BJ (cell line): ENCODE measurements at regions not wholly inside any gene's neighbourhood (a gene's known extent, or its start where the extent isn't known, plus 50 kb on each side); places are given as distances from the start of the nearest gene placed in this dataset.

Experiments
- CTCF ChIA-PET: fragments of 350-600 bp; formaldehyde crosslinking; extraction: SDS; loops from one replicate; lab custom pipeline; 2021; ENCODE audit warnings: antibody characterized with exemption, inconsistent platforms; lab: Yijun Ruan, JAX
- POLR2A ChIA-PET: fragments of 300-600 bp; sonication (Branson Sonifier 250); formaldehyde crosslinking; extraction: SDS; loops from one replicate; lab custom pipeline; 2021; ENCODE audit warnings: antibody characterized with exemption; lab: Charles Lee
- DNase-seq: peaks from one replicate; pipeline ENCODE4 v3.0.0-alpha.2; 2011; ENCODE audit warnings: low read depth
- H3K27me3 ChIP-seq: 2 replicates; pipeline ENCODE4 v1.6.0; 2011; ENCODE audit warnings: low read length; ENCODE audit not compliant: control insufficient read depth, insufficient read depth
- H3K36me3 ChIP-seq: 2 replicates; pipeline ENCODE4 v1.5.1; 2011; ENCODE audit warnings: low read length; ENCODE audit not compliant: control insufficient read depth, insufficient read depth
- H3K4me3 ChIP-seq: 2 replicates; pipeline ENCODE4 v1.5.1; 2011; ENCODE audit warnings: low read depth, mild to moderate bottlenecking, control low read depth, low read length
- TF ChIP-seq, protein P1 (sequence below): IDR thresholded peaks from 2 replicates; pipeline ENCODE4 v1.5.1; 2011; ENCODE audit warnings: low read depth, mild to moderate bottlenecking, control low read depth, inconsistent platforms, low read length, moderate library complexity; ENCODE audit not compliant: insufficient read depth

DNA sequence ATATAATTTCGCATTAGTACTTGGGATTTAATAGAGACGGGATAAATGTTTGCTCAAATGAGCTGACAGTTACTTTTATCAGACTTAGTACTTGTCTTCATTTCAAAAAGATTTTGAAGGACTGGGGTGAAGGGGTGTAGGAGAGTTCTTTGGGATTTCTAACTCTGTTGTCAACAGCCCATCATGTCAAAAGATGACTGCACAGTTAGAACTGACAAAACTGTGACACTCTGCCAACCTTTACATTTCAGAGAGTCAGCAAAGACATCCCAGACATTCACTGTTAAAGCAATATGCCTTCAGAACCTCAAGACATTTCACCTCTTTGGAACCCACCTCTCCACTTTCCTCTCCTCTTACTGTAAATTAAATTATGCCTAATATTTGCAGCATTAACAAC lies 285.4 kb upstream of the SPHKAP start:
- CTCF ChIA-PET = interaction anchor here (0.6 to 1.0 kb wide), 2 partner anchors 19 to 155 kb away, joined by 3 read pairs; no protein-coding TSS in a partner anchor

DNA sequence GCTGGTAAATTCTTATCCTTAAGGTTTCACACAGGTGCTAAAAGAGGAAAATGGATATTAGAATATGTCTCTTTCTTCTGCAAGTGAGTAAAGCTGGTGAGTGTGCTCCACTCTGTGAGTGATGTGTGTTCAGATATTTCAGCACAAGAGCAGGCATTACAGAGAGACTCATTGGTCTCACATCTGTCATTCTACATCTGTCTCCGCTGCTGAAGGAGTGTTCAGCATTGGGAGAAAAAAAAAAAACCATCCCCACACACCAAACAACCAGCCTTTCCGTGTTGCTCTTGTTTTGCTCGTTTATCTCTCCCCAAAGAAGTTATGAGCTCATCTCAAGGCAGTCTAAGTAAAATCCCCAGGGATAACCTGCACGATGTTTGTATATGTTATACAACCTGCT lies 283.9 kb upstream of the SPHKAP start:
- H3K27me3 ChIP-seq = no peaks in the 10 kb centered on the region
- ChIA-PET CTCF (no interaction called here), POLR2A (no interaction called here)
- H3K4me3 ChIP-seq = no peak overlapping the region
- no peak for DNase-seq
- TF ChIP-seq, protein P1, sequence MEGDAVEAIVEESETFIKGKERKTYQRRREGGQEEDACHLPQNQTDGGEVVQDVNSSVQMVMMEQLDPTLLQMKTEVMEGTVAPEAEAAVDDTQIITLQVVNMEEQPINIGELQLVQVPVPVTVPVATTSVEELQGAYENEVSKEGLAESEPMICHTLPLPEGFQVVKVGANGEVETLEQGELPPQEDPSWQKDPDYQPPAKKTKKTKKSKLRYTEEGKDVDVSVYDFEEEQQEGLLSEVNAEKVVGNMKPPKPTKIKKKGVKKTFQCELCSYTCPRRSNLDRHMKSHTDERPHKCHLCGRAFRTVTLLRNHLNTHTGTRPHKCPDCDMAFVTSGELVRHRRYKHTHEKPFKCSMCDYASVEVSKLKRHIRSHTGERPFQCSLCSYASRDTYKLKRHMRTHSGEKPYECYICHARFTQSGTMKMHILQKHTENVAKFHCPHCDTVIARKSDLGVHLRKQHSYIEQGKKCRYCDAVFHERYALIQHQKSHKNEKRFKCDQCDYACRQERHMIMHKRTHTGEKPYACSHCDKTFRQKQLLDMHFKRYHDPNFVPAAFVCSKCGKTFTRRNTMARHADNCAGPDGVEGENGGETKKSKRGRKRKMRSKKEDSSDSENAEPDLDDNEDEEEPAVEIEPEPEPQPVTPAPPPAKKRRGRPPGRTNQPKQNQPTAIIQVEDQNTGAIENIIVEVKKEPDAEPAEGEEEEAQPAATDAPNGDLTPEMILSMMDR = no peak
- H3K36me3 ChIP-seq = no peaks in the 10 kb centered on the region

More for the DNA sequence above, 285.4 kb upstream of the SPHKAP start:
- H3K4me3 ChIP-seq = no peak overlapping the region
- H3K36me3 ChIP-seq = no peaks in the 10 kb centered on the region
- H3K27me3 ChIP-seq = no peaks in the 10 kb centered on the region
- TF ChIP-seq, protein P1 = no peak
- DNase-seq = no peak
- POLR2A ChIA-PET = no interaction called here

DNA sequence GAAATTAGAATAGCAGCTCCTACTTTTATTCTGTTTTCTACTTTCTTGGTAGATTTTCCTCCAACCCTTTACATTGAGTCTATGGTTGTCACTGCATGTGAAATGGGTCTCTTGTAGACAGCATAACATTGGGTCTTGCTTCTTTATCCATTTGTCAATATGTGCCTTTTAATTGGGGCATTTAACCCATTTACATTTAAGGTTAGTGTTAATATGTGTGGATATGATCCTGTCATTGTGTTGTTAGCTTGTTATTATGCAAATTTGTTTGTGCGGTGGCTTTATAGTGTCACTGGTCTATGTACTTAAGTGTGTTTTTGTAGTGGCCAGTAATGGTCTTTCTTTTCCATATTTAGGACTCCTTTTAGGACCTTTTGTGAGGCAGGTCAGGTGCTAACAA lies 276.9 kb upstream of the SPHKAP start:
- ChIA-PET CTCF (no interaction called here), POLR2A (no interaction called here)
- no peaks in the 10 kb centered on the region for H3K36me3 ChIP-seq
- TF ChIP-seq, protein P1 = no peak
- no peak overlapping the region for H3K4me3 ChIP-seq
- no peak for DNase-seq
- H3K27me3 ChIP-seq = no peaks in the 10 kb centered on the region

DNA sequence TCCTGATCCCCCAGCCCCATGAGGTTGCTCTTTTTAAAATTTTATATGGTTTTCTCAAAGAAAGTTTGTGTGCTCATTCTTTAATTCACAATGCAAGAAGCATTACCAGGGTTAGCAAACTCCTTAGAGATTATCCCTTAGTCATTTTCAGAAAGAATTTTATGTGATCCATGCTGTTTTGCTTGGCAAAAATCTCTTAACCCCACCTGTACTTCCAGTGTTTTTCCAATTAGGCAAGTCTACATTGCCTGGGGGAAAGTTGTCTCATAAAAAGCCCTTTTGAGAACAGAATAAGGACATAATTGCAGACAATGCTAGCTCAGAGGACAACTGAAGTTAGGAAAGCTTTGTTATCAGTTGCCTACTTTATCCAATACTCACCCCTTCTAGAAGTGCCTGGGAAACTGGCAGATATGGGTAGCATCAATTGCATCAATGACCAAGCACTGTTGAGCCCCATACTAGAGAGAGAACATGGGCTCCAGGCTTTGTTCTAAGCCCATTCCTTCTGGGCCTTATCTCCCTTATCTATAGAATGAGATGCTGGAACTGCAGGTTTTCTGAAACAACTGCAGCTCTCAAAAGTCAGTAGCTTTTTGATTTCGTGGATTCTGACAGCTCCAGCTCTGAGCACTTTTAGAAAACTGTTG lies 265.9 kb upstream of the SPHKAP start:
- ChIA-PET CTCF (interaction anchor here (0.8 kb wide), 1 partner anchor 19 kb away, joined by 3 read pairs; no protein-coding TSS in a partner anchor), POLR2A (no interaction called here)
- no peak overlapping the region for H3K4me3 ChIP-seq
- no peaks in the 10 kb centered on the region for H3K27me3 ChIP-seq
- no peaks in the 10 kb centered on the region for H3K36me3 ChIP-seq
- DNase-seq = peak; percentile 47
- TF ChIP-seq, protein P1 = no peak

DNA sequence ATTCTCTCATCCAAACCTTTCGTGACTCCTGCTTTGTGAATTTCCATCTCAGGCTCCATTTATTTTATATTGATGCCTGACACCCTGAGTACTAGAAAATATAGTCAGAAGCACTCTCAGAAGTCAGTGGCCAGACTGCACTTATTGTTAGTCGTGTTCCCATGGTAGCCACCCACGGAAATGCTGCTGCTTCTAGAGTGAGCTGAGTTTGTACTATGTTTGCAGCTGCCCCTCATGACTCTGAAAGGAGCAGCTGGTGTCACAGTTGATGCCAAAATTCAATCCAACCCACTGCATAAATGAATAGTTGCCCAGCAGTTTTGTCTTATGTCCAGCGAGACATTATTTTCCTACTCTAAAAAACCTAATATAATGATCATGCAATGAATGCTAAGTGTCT lies 265.2 kb upstream of the SPHKAP start:
- CTCF ChIA-PET = no interaction called here
- no peaks in the 10 kb centered on the region for H3K27me3 ChIP-seq
- no peaks in the 10 kb centered on the region for H3K36me3 ChIP-seq
- POLR2A ChIA-PET = no interaction called here
- no peak overlapping the region for H3K4me3 ChIP-seq
- DNase-seq = no peak
- TF ChIP-seq, protein P1 = no peak
